GM23338 (cell line): ENCODE measurements at regions not wholly inside any gene's neighbourhood (a gene's known extent, or its start where the extent isn't known, plus 50 kb on each side); places are given as distances from the start of the nearest gene placed in this dataset.

Experiments
- ATAC-seq: fragments of 200-7000 bp; cut with Tn5 transposase; 3 replicates; pipeline ENCODE4 v1.9.1; 2020
- DNase-seq: peaks from one replicate; pipeline ENCODE4 v3.0.0-alpha.2; 2015; ENCODE audit warnings: low spot score
- H2AFZ ChIP-seq: fragments of 200-600 bp; sonication (generic); 2 replicates; pipeline ENCODE4 v1.8.0; 2016; ENCODE audit warnings: antibody characterized with exemption, mild to moderate bottlenecking, moderate library complexity
- H3F3A ChIP-seq: fragments of 200-600 bp; sonication (generic); replicated peaks from 2 replicates; pipeline ENCODE4 v1.8.0; 2017; ENCODE audit warnings: antibody characterized with exemption, mixed run types, low read depth
- H3K27ac ChIP-seq: fragments of 200-600 bp; sonication (generic); 2 replicates; pipeline ENCODE4 v1.6.1; 2016; ENCODE audit warnings: low read depth
- H3K27me3 ChIP-seq: fragments of 200-600 bp; sonication (generic); 2 replicates; pipeline ENCODE4 v1.8.0; 2016; ENCODE audit warnings: mild to moderate bottlenecking, mixed run types, moderate library complexity; ENCODE audit not compliant: insufficient read depth
- H3K36me3 ChIP-seq: fragments of 200-600 bp; sonication (generic); 2 replicates; pipeline ENCODE4 v1.8.0; 2016; ENCODE audit warnings: mild to moderate bottlenecking; ENCODE audit not compliant: insufficient read depth
- H3K4me1 ChIP-seq: fragments of 200-600 bp; sonication (generic); 2 replicates; pipeline ENCODE4 v1.8.0; 2016; ENCODE audit warnings: mild to moderate bottlenecking, moderate library complexity; ENCODE audit not compliant: insufficient read depth
- H3K4me2 ChIP-seq: fragments of 200-600 bp; sonication (generic); 2 replicates; pipeline ENCODE4 v1.7.1; 2017; ENCODE audit warnings: mixed run types
- H3K4me3 ChIP-seq: fragments of 200-600 bp; sonication (generic); 2 replicates; pipeline ENCODE4 v1.6.1; 2016; ENCODE audit warnings: mixed run types
- H3K79me2 ChIP-seq: fragments of 200-600 bp; sonication (generic); replicated peaks from 2 replicates; pipeline ENCODE4 v1.8.0; 2017; ENCODE audit warnings: mild to moderate bottlenecking; ENCODE audit not compliant: insufficient read depth
- H3K9me2 ChIP-seq: fragments of 200-600 bp; sonication (generic); 2 replicates; pipeline ENCODE4 v1.8.0; 2017; ENCODE audit not compliant: insufficient read depth
- H4K20me1 ChIP-seq: fragments of 200-600 bp; sonication (generic); replicated peaks from 2 replicates; pipeline ENCODE4 v1.8.0; 2017; ENCODE audit warnings: mild to moderate bottlenecking; ENCODE audit not compliant: insufficient read depth
- H3K27ac Mint-ChIP-seq: 2 replicates; pipeline ENCODE4 v1.8.0; 2020; ENCODE audit warnings: inconsistent platforms, mild to moderate bottlenecking, moderate library complexity, mixed read lengths
- H3K27me3 Mint-ChIP-seq: 3 replicates; pipeline ENCODE4 v1.8.0; 2022; ENCODE audit warnings: low read depth, mild to moderate bottlenecking, moderate library complexity, mixed read lengths, inconsistent platforms; ENCODE audit not compliant: insufficient read depth, poor library complexity
- H3K36me3 Mint-ChIP-seq: 3 replicates; pipeline ENCODE4 v1.8.0; 2021; ENCODE audit warnings: low read depth, mild to moderate bottlenecking, inconsistent platforms, moderate library complexity, mixed read lengths
- H3K4me1 Mint-ChIP-seq: 3 replicates; pipeline ENCODE4 v1.8.0; 2020; ENCODE audit warnings: mild to moderate bottlenecking, inconsistent platforms, mixed read lengths
- H3K4me3 Mint-ChIP-seq: 3 replicates; pipeline ENCODE4 v1.8.0; 2021; ENCODE audit warnings: moderate library complexity, mild to moderate bottlenecking, inconsistent platforms, mixed read lengths
- H3K9me3 Mint-ChIP-seq: 3 replicates; pipeline ENCODE4 v1.8.0; 2020; ENCODE audit warnings: moderate library complexity, mild to moderate bottlenecking, inconsistent platforms, mixed read lengths
- CREB1 ChIP-seq: fragments of 250-450 bp; sonication (Bioruptor Pico); IDR thresholded peaks from 2 replicates; pipeline ENCODE4 v1.5.0; 2020; ENCODE audit warnings: low read depth, mild to moderate bottlenecking, moderate library complexity
- EZH2 ChIP-seq: fragments of 200-600 bp; sonication (generic); IDR thresholded peaks from one replicate; pipeline ENCODE4 v1.8.0; 2017; ENCODE audit warnings: antibody characterized with exemption, mild to moderate bottlenecking, low read depth; ENCODE audit not compliant: unreplicated experiment
- EZH2phosphoT487 ChIP-seq: fragments of 200-600 bp; sonication (generic); IDR thresholded peaks from one replicate; pipeline ENCODE4 v1.8.1; 2018; ENCODE audit warnings: antibody characterized with exemption; ENCODE audit not compliant: unreplicated experiment
- JUNB ChIP-seq: IDR thresholded peaks from one replicate; pipeline ENCODE4 v1.6.1; 2016; ENCODE audit warnings: antibody characterized with exemption; ENCODE audit not compliant: unreplicated experiment
- NANOG ChIP-seq: IDR thresholded peaks from 2 replicates; pipeline ENCODE4 v1.6.1; 2016; ENCODE audit warnings: antibody characterized with exemption, borderline replicate concordance
- POLR2AphosphoS5 ChIP-seq: IDR thresholded peaks from 2 replicates; pipeline ENCODE4 v1.6.1; 2016; ENCODE audit warnings: antibody characterized with exemption, low read depth
- REST ChIP-seq: IDR thresholded peaks from one replicate; pipeline ENCODE4 v1.6.1; 2018; ENCODE audit warnings: antibody characterized with exemption; ENCODE audit not compliant: unreplicated experiment
- STAT1 ChIP-seq: IDR thresholded peaks from one replicate; pipeline ENCODE4 v1.6.1; 2016; ENCODE audit warnings: antibody characterized with exemption; ENCODE audit not compliant: unreplicated experiment
- ZNF331 ChIP-seq: fragments of 250-450 bp; sonication (Bioruptor Pico); IDR thresholded peaks from 2 replicates; pipeline ENCODE4 v1.5.0; 2020; ENCODE audit warnings: low read depth, mild to moderate bottlenecking, moderate library complexity
- TF ChIP-seq, protein P1 (sequence below): fragments of 250-450 bp; sonication (Bioruptor Pico); IDR thresholded peaks from 2 replicates; pipeline ENCODE4 v1.5.0; 2020; ENCODE audit warnings: mild to moderate bottlenecking, moderate library complexity
- TF ChIP-seq, protein P2 (sequence below), 2 experiments: fragments of 200-600 bp in 1 of 2; sonication (generic) in 1 of 2; conservative IDR thresholded peaks; 2 replicates each; pipeline versions ENCODE4 v1.5.1 to v1.6.1; 2016 to 2017; ENCODE audit warnings: antibody characterized with exemption in 2 of 2, low read depth in 2 of 2, mild to moderate bottlenecking in 2 of 2, moderate library complexity in 1 of 2

- TF ChIP-seq REST: no peak
Observed at GRCh38 chr1:70892930-70893329, 154.7 kb downstream of the PTGER3 start (continued).

DNA sequence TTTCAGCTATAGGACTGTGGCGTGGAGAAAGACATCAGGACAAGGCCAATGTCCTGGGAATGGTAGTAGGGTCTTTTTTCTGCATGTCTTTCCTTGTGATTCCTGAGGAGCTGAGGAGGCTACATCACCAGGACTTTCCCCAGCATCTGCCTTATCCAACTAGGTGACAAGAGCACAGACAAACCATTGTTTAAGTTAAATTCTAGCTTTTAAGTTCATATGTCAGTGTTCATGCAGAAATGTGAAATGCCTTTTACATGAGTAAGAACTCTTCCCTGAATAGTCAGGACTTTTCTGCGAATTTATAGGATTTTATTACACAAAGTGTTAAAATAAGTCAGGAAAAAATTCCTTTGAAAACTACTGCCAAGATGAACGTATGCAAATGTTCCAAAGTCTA is 154.2 kb downstream of the PTGER3 start:
- Histone ChIP-seq H3K9me2 (no peaks in the 10 kb centered on the region), H3K27me3 (no peaks in the 10 kb centered on the region), H3K27ac (no peak overlapping the region), H3K36me3 (no peaks in the 10 kb centered on the region), H3K4me2 (no peak overlapping the region), H3K4me3 (no peak overlapping the region), H3F3A (no peaks in the 10 kb centered on the region), H3K79me2 (no peaks in the 10 kb centered on the region), H3K4me1 (peaks cover 7% of the 10 kb centered on the region; the same call in 1 of the 2 replicates), H4K20me1 (no peaks in the 10 kb centered on the region), H2AFZ (no peak overlapping the region)
- Mint-ChIP-seq H3K27me3 (no peaks in the 10 kb centered on the region), H3K4me1 (peaks cover 16% of the 10 kb centered on the region), H3K27ac (no peak overlapping the region), H3K9me3 (no peaks in the 10 kb centered on the region), H3K36me3 (no peaks in the 10 kb centered on the region), H3K4me3 (no peak overlapping the region)
- DNase-seq (no peak), ATAC-seq (no peak)
- no peak for TF ChIP-seq REST
- TF ChIP-seq ZNF331 (CRISPR knock-in tag): no peak
- no peak for TF ChIP-seq STAT1
- no peak for TF ChIP-seq EZH2
- no peak for TF ChIP-seq JUNB
- TF ChIP-seq, protein P1, sequence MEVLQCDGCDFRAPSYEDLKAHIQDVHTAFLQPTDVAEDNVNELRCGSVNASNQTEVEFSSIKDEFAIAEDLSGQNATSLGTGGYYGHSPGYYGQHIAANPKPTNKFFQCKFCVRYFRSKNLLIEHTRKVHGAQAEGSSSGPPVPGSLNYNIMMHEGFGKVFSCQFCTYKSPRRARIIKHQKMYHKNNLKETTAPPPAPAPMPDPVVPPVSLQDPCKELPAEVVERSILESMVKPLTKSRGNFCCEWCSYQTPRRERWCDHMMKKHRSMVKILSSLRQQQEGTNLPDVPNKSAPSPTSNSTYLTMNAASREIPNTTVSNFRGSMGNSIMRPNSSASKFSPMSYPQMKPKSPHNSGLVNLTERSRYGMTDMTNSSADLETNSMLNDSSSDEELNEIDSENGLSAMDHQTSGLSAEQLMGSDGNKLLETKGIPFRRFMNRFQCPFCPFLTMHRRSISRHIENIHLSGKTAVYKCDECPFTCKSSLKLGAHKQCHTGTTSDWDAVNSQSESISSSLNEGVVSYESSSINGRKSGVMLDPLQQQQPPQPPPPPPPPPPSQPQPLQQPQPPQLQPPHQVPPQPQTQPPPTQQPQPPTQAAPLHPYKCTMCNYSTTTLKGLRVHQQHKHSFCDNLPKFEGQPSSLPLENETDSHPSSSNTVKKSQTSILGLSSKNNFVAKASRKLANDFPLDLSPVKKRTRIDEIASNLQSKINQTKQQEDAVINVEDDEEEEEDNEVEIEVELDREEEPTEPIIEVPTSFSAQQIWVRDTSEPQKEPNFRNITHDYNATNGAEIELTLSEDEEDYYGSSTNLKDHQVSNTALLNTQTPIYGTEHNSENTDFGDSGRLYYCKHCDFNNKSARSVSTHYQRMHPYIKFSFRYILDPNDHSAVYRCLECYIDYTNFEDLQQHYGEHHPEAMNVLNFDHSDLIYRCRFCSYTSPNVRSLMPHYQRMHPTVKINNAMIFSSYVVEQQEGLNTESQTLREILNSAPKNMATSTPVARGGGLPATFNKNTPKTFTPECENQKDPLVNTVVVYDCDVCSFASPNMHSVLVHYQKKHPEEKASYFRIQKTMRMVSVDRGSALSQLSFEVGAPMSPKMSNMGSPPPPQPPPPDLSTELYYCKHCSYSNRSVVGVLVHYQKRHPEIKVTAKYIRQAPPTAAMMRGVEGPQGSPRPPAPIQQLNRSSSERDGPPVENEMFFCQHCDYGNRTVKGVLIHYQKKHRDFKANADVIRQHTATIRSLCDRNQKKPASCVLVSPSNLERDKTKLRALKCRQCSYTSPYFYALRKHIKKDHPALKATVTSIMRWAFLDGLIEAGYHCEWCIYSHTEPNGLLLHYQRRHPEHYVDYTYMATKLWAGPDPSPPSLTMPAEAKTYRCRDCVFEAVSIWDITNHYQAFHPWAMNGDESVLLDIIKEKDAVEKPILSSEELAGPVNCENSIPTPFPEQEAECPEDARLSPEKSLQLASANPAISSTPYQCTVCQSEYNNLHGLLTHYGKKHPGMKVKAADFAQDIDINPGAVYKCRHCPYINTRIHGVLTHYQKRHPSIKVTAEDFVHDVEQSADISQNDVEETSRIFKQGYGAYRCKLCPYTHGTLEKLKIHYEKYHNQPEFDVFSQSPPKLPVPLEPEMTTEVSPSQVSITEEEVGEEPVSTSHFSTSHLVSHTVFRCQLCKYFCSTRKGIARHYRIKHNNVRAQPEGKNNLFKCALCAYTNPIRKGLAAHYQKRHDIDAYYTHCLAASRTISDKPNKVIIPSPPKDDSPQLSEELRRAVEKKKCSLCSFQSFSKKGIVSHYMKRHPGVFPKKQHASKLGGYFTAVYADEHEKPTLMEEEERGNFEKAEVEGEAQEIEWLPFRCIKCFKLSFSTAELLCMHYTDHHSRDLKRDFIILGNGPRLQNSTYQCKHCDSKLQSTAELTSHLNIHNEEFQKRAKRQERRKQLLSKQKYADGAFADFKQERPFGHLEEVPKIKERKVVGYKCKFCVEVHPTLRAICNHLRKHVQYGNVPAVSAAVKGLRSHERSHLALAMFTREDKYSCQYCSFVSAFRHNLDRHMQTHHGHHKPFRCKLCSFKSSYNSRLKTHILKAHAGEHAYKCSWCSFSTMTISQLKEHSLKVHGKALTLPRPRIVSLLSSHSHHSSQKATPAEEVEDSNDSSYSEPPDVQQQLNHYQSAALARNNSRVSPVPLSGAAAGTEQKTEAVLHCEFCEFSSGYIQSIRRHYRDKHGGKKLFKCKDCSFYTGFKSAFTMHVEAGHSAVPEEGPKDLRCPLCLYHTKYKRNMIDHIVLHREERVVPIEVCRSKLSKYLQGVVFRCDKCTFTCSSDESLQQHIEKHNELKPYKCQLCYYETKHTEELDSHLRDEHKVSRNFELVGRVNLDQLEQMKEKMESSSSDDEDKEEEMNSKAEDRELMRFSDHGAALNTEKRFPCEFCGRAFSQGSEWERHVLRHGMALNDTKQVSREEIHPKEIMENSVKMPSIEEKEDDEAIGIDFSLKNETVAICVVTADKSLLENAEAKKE (CRISPR knock-in tag): no peak
- TF ChIP-seq, protein P2, sequence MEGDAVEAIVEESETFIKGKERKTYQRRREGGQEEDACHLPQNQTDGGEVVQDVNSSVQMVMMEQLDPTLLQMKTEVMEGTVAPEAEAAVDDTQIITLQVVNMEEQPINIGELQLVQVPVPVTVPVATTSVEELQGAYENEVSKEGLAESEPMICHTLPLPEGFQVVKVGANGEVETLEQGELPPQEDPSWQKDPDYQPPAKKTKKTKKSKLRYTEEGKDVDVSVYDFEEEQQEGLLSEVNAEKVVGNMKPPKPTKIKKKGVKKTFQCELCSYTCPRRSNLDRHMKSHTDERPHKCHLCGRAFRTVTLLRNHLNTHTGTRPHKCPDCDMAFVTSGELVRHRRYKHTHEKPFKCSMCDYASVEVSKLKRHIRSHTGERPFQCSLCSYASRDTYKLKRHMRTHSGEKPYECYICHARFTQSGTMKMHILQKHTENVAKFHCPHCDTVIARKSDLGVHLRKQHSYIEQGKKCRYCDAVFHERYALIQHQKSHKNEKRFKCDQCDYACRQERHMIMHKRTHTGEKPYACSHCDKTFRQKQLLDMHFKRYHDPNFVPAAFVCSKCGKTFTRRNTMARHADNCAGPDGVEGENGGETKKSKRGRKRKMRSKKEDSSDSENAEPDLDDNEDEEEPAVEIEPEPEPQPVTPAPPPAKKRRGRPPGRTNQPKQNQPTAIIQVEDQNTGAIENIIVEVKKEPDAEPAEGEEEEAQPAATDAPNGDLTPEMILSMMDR (conservative IDR thresholded peaks at IDR 0.05; ENCODE audit: low read depth in 2 of 2): no peak
- no peak for TF ChIP-seq POLR2AphosphoS5
- no peak for TF ChIP-seq CREB1 (CRISPR knock-in tag)
- TF ChIP-seq EZH2phosphoT487: no peak
- TF ChIP-seq NANOG: no peak
